ENCODE measurements at regions not wholly inside any gene's neighbourhood (a gene's known extent, or its start where the extent isn't known, plus 50 kb on each side); places are given as distances from the start of the nearest gene placed in this dataset.

- H2AFZ ChIP-seq (ENCODE audit: low read length): no peak overlapping the region
- peaks cover 11% of the 10 kb centered on the region for H3F3A ChIP-seq (ENCODE audit: low read depth)
- no peak for TF ChIP-seq EZH2phosphoT487 (IDR thresholded peaks at IDR 0.05; ENCODE audit: borderline replicate concordance)
- TF ChIP-seq, protein P1, sequence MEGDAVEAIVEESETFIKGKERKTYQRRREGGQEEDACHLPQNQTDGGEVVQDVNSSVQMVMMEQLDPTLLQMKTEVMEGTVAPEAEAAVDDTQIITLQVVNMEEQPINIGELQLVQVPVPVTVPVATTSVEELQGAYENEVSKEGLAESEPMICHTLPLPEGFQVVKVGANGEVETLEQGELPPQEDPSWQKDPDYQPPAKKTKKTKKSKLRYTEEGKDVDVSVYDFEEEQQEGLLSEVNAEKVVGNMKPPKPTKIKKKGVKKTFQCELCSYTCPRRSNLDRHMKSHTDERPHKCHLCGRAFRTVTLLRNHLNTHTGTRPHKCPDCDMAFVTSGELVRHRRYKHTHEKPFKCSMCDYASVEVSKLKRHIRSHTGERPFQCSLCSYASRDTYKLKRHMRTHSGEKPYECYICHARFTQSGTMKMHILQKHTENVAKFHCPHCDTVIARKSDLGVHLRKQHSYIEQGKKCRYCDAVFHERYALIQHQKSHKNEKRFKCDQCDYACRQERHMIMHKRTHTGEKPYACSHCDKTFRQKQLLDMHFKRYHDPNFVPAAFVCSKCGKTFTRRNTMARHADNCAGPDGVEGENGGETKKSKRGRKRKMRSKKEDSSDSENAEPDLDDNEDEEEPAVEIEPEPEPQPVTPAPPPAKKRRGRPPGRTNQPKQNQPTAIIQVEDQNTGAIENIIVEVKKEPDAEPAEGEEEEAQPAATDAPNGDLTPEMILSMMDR (conservative IDR thresholded peaks at IDR 0.05; ENCODE audit: low read length): no peak
- no peaks in the 10 kb centered on the region for H3K79me2 ChIP-seq (ENCODE audit: insufficient read depth, low read length)
- no peaks in the 10 kb centered on the region for H3K36me3 ChIP-seq (ENCODE audit: insufficient read depth, low read length)
- no peaks in the 10 kb centered on the region for H3K27me3 ChIP-seq (ENCODE audit: insufficient read depth, low read length, poor library complexity, severe bottlenecking)
- H3K4me1 ChIP-seq (ENCODE audit: insufficient read depth, low read length, poor library complexity, severe bottlenecking): peaks cover 45% of the 10 kb centered on the region
- H3K4me2 ChIP-seq (ENCODE audit: low read depth, low read length, poor library complexity, severe bottlenecking): no peak overlapping the region
- H3K4me3 ChIP-seq (ENCODE audit: low read length, poor library complexity, severe bottlenecking): no peak overlapping the region
- no peaks in the 10 kb centered on the region for H3K9me3 ChIP-seq (ENCODE audit: insufficient read depth, low read depth, low read length)
- no peak overlapping the region for H3K9ac ChIP-seq (ENCODE audit: low read depth, low read length, poor library complexity, severe bottlenecking)
- H3K9me2 ChIP-seq (replicated peaks; ENCODE audit: low read depth, low read length): no peaks in the 10 kb centered on the region
- H4K20me1 ChIP-seq (ENCODE audit: insufficient read depth, low read length, poor library complexity, severe bottlenecking): no peaks in the 10 kb centered on the region
Observed at GRCh38 chr4:174425669-174426068, 96.6 kb downstream of the HPGD start.

- Histone ChIP-seq H3K4me2 (ENCODE audit: low read depth, low read length, poor library complexity, severe bottlenecking) (peak overlapping the region; percentile 48), H4K20me1 (ENCODE audit: insufficient read depth, low read length, poor library complexity, severe bottlenecking) (no peaks in the 10 kb centered on the region), H3K4me3 (ENCODE audit: low read length, poor library complexity, severe bottlenecking) (peak overlapping the region; percentile 4), H3K36me3 (ENCODE audit: insufficient read depth, low read length) (no peaks in the 10 kb centered on the region), H3K27me3 (ENCODE audit: insufficient read depth, low read length, poor library complexity, severe bottlenecking) (no peaks in the 10 kb centered on the region), H3K9me2 (replicated peaks; ENCODE audit: low read depth, low read length) (no peaks in the 10 kb centered on the region), H3K4me1 (ENCODE audit: insufficient read depth, low read length, poor library complexity, severe bottlenecking) (peaks cover 58% of the 10 kb centered on the region), H2AFZ (ENCODE audit: low read length) (0 out of 2 replicates have a peak overlapping the region, but pooled peaks have one; percentile 1), H3K9me3 (ENCODE audit: insufficient read depth, low read depth, low read length) (no peaks in the 10 kb centered on the region), H3F3A (ENCODE audit: low read depth) (peaks cover 20% of the 10 kb centered on the region), H3K79me2 (ENCODE audit: insufficient read depth, low read length) (no peaks in the 10 kb centered on the region), H3K9ac (ENCODE audit: low read depth, low read length, poor library complexity, severe bottlenecking) (peak overlapping the region; percentile 64)
- TF ChIP-seq, protein P1 (conservative IDR thresholded peaks at IDR 0.05; ENCODE audit: low read length): no peak
- no peak for TF ChIP-seq EZH2phosphoT487 (IDR thresholded peaks at IDR 0.05; ENCODE audit: borderline replicate concordance)
Observed at GRCh38 chr4:174423257-174423944, 98.9 kb downstream of the HPGD start.

DNA sequence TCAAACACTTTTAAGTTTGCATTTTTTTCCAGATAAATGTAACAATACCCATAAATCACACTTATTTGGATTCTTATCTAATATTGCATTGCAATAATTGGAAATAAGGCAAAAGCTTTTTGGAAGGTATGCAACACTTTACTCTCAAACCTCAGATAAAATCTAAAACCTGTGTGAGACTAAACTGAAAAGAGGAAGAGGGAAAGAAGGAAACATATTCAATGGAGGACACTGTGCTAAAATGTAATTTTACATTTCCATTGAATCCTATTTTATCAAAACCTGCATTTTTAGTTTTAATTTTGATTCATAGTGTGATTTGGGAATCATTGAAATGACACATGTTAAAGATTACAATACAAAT, 99.4 kb downstream of the HPGD start:
- Histone ChIP-seq H3K4me1 (ENCODE audit: insufficient read depth, low read length, poor library complexity, severe bottlenecking) (peaks cover 62% of the 10 kb centered on the region), H3K4me3 (ENCODE audit: low read length, poor library complexity, severe bottlenecking) (peak overlapping the region; percentile 4), H3K9me2 (replicated peaks; ENCODE audit: low read depth, low read length) (no peaks in the 10 kb centered on the region), H3K4me2 (ENCODE audit: low read depth, low read length, poor library complexity, severe bottlenecking) (peak overlapping the region; percentile 48), H3K9me3 (ENCODE audit: insufficient read depth, low read depth, low read length) (no peaks in the 10 kb centered on the region), H3F3A (ENCODE audit: low read depth) (peaks cover 20% of the 10 kb centered on the region), H3K9ac (ENCODE audit: low read depth, low read length, poor library complexity, severe bottlenecking) (peak overlapping the region; percentile 64), H2AFZ (ENCODE audit: low read length) (0 out of 2 replicates have a peak overlapping the region, but pooled peaks have one; percentile 1), H4K20me1 (ENCODE audit: insufficient read depth, low read length, poor library complexity, severe bottlenecking) (no peaks in the 10 kb centered on the region), H3K27me3 (ENCODE audit: insufficient read depth, low read length, poor library complexity, severe bottlenecking) (no peaks in the 10 kb centered on the region), H3K36me3 (ENCODE audit: insufficient read depth, low read length) (no peaks in the 10 kb centered on the region), H3K79me2 (ENCODE audit: insufficient read depth, low read length) (no peaks in the 10 kb centered on the region)
- TF ChIP-seq, protein P1 (conservative IDR thresholded peaks at IDR 0.05; ENCODE audit: low read length): no peak
- TF ChIP-seq EZH2phosphoT487 (IDR thresholded peaks at IDR 0.05; ENCODE audit: borderline replicate concordance): no peak
